Gastroesophageal sphincter (tissue), 4 donors: ENCODE measurements at regions not wholly inside any gene's neighbourhood (a gene's known extent, or its start where the extent isn't known, plus 50 kb on each side); places are given as distances from the start of the nearest gene placed in this dataset.

Experiments
- ATAC-seq: fragments of 150-250 bp; one replicate; pipeline ENCODE4 v1.9.1; 2016; ENCODE audit warnings: mild to moderate bottlenecking, moderate library complexity
- H3K27ac ChIP-seq, 4 donors: fragments of 200-600 bp; sonication (generic) in 3 of 4; 1 replicate in 3 of 4; 2 replicates in 1 of 4; pipeline ENCODE4 v1.5.1; 2016 to 2019
- H3K27me3 ChIP-seq: fragments of 200-600 bp; sonication (generic); one replicate; pipeline ENCODE4 v1.5.1; 2019
- H3K36me3 ChIP-seq, 2 donors: fragments of 200-600 bp; sonication (generic); one replicate each; pipeline ENCODE4 v1.5.1; 2019; ENCODE audit warnings: control low read depth in 1 of 2
- H3K4me1 ChIP-seq, 3 donors: fragments of 200-600 bp; sonication (generic); 1 replicate in 2 of 3; 2 replicates in 1 of 3; pipeline ENCODE4 v1.5.1; 2016 to 2019; ENCODE audit warnings: control low read depth in 2 of 3
- H3K4me3 ChIP-seq, 2 donors: fragments of 200-600 bp; sonication (generic); one replicate each; pipeline ENCODE4 v1.5.1; 2019; ENCODE audit warnings: mild to moderate bottlenecking in 1 of 2, moderate library complexity in 1 of 2
- H3K9me3 ChIP-seq, 3 donors: fragments of 200-600 bp; sonication (generic); one replicate each; pipeline ENCODE4 v1.5.1; 2017 to 2019; ENCODE audit warnings: control low read depth in 2 of 3
- CTCF ChIP-seq, 4 experiments: fragments of 200-600 bp in 2 of 4; fragments of 450-650 bp in 2 of 4; sonication (generic) in 1 of 4; IDR thresholded peaks; one replicate each; pipeline ENCODE4 v1.5.1; 2017 to 2019; ENCODE audit warnings: antibody characterized with exemption in 4 of 4, mild to moderate bottlenecking in 2 of 4, moderate library complexity in 2 of 4
- EP300 ChIP-seq: sonication (generic); formaldehyde crosslinking; IDR thresholded peaks from one replicate; pipeline ENCODE4 v1.6.1; 2017; ENCODE audit warnings: antibody characterized with exemption, mild to moderate bottlenecking
- POLR2A ChIP-seq, 2 donors: fragments of 450-650 bp; IDR thresholded peaks; one replicate each; pipeline ENCODE4 v1.6.1; 2017; ENCODE audit warnings: antibody characterized with exemption in 2 of 2, mild to moderate bottlenecking in 2 of 2, moderate library complexity in 1 of 2
- POLR2AphosphoS5 ChIP-seq: sonication (generic); formaldehyde crosslinking; IDR thresholded peaks from one replicate; pipeline ENCODE4 v1.6.1; 2017; ENCODE audit warnings: antibody characterized with exemption
- WGBS, 2 donors: methylation state at CpG; one replicate each; pipeline ENCODE4 v1.1.5; 2018; ENCODE audit warnings: low coverage in 1 of 2; 5-methylcytosine and 5-hydroxymethylcytosine counted together

GRCh38 chr4:138510053-138510452, 267.9 kb upstream of the SLC7A11 start:
- no peak overlapping the region for H3K27ac ChIP-seq
- no peak overlapping the region for H3K4me3 ChIP-seq
- no peak for ATAC-seq
- H3K9me3 ChIP-seq, result no peaks in the 10 kb centered on the region
- no peaks in the 10 kb centered on the region for H3K4me1 ChIP-seq
- H3K36me3 ChIP-seq, result no peaks in the 10 kb centered on the region
- WGBS, 2 donors, result 58 to 65% methylated on average over 3 of the region's 3 CpGs
- TF ChIP-seq POLR2A (IDR thresholded peaks at IDR 0.05) (no peak), POLR2AphosphoS5 (no peak)
- no peaks in the 10 kb centered on the region for H3K27me3 ChIP-seq

GRCh38 chr4:138509346-138509745, 267.2 kb upstream of the SLC7A11 start:
- Histone ChIP-seq H3K4me1 (no peaks in the 10 kb centered on the region), H3K36me3 (no peaks in the 10 kb centered on the region), H3K27ac (no peak overlapping the region), H3K9me3 (no peaks in the 10 kb centered on the region), H3K4me3 (no peak overlapping the region), H3K27me3 (no peaks in the 10 kb centered on the region)
- no peak for ATAC-seq
- TF ChIP-seq CTCF (IDR thresholded peaks at IDR 0.05) (no peak), POLR2AphosphoS5 (no peak), POLR2A (IDR thresholded peaks at IDR 0.05) (no peak), EP300 (no peak)
- WGBS, 2 donors, result 20 to 100% methylated on average over 1 of the region's 1 CpG

- 33 to 38% methylated on average over 1 to 2 of the region's 2 CpGs for WGBS, 2 donors
- Histone ChIP-seq H3K27me3 (no peaks in the 10 kb centered on the region), H3K4me3 (no peak overlapping the region), H3K9me3 (peaks cover 0 to 12% (median 0%) of the 10 kb centered on the region in 3 donors), H3K4me1 (no peaks in the 10 kb centered on the region), H3K27ac (no peak overlapping the region), H3K36me3 (no peaks in the 10 kb centered on the region)
- ATAC-seq, result peak; percentile 41
- TF ChIP-seq POLR2AphosphoS5 (no peak), CTCF (IDR thresholded peaks at IDR 0.05) (no peak), EP300 (no peak), POLR2A (IDR thresholded peaks at IDR 0.05) (no peak)
These were observed 265.4 kb upstream of the SLC7A11 start for GRCh38 chr4:138507522-138507921.

GRCh38 chr4:138501614-138502013, 259.5 kb upstream of the SLC7A11 start:
- TF ChIP-seq CTCF (IDR thresholded peaks at IDR 0.05), result no peak
- TF ChIP-seq POLR2A (IDR thresholded peaks at IDR 0.05), result no peak
- H3K4me3 ChIP-seq, result no peak overlapping the region
- ATAC-seq, result no peak
- peaks cover 0 to 37% (median 0%) of the 10 kb centered on the region in 3 donors for H3K9me3 ChIP-seq
- H3K4me1 ChIP-seq, result no peaks in the 10 kb centered on the region
- H3K27me3 ChIP-seq, result no peaks in the 10 kb centered on the region
- WGBS, 2 donors, result 83 to 91% methylated on average over 1 of the region's 1 CpG
- H3K27ac ChIP-seq, result no peak overlapping the region
- no peaks in the 10 kb centered on the region for H3K36me3 ChIP-seq

GRCh38 chr4:138500869-138501268, 258.7 kb upstream of the SLC7A11 start:
- Histone ChIP-seq H3K4me1 (no peaks in the 10 kb centered on the region), H3K4me3 (no peak overlapping the region), H3K27me3 (no peaks in the 10 kb centered on the region), H3K9me3 (peaks cover 0 to 37% (median 0%) of the 10 kb centered on the region in 3 donors), H3K36me3 (no peaks in the 10 kb centered on the region), H3K27ac (no peak overlapping the region)
- TF ChIP-seq CTCF (IDR thresholded peaks at IDR 0.05), result no peak
- no peak for TF ChIP-seq EP300
- TF ChIP-seq POLR2A (IDR thresholded peaks at IDR 0.05), result no peak
- no peak for TF ChIP-seq POLR2AphosphoS5
- no peak for ATAC-seq
- 38 to 67% methylated on average over 1 of the region's 1 CpG for WGBS, 2 donors

- peaks cover 0 to 37% (median 0%) of the 10 kb centered on the region in 3 donors for H3K9me3 ChIP-seq
- H3K27me3 ChIP-seq, result no peaks in the 10 kb centered on the region
- ATAC-seq, result no peak
- H3K36me3 ChIP-seq, result no peaks in the 10 kb centered on the region
- H3K27ac ChIP-seq, result no peak overlapping the region
- WGBS, 2 donors, result 100% methylated on average over 1 to 2 of the region's 2 CpGs
- H3K4me3 ChIP-seq, result no peak overlapping the region
- H3K4me1 ChIP-seq, result no peaks in the 10 kb centered on the region
- TF ChIP-seq POLR2AphosphoS5 (no peak), CTCF (IDR thresholded peaks at IDR 0.05) (no peak), EP300 (no peak), POLR2A (IDR thresholded peaks at IDR 0.05) (no peak)
These were observed 257.5 kb upstream of the SLC7A11 start for GRCh38 chr4:138499627-138500026.
